H9 (cell line): ENCODE measurements at regions not wholly inside any gene's neighbourhood (a gene's known extent, or its start where the extent isn't known, plus 50 kb on each side); places are given as distances from the start of the nearest gene placed in this dataset.

Experiments used
- DNase-seq: peaks from one replicate; pipeline ENCODE4 v3.0.0-alpha.2; 2017
- H2AFZ ChIP-seq: one replicate; pipeline ENCODE4 v1.6.1; 2013; ENCODE audit warnings: mild to moderate bottlenecking, low read length, control low read depth, moderate library complexity
- H2AK5ac ChIP-seq: 2 replicates; pipeline ENCODE4 v1.6.1; 2013; ENCODE audit warnings: low read length, control low read depth, mixed read lengths; ENCODE audit not compliant: insufficient read length
- H2BK120ac ChIP-seq: one replicate; pipeline ENCODE4 v1.6.1; 2013; ENCODE audit warnings: low read depth, mild to moderate bottlenecking, low read length, control low read depth, inconsistent platforms; ENCODE audit not compliant: poor library complexity, severe bottlenecking
- H2BK12ac ChIP-seq: 2 replicates; pipeline ENCODE4 v1.6.1; 2013; ENCODE audit warnings: low read length, control low read depth, mixed read lengths, low read depth; ENCODE audit not compliant: insufficient read length
- H2BK15ac ChIP-seq: 2 replicates; pipeline ENCODE4 v1.6.1; 2013; ENCODE audit warnings: low read depth, low read length, control low read depth
- H2BK20ac ChIP-seq: one replicate; pipeline ENCODE4 v1.6.1; 2013; ENCODE audit warnings: low read depth, mild to moderate bottlenecking, low read length, control low read depth, inconsistent platforms; ENCODE audit not compliant: poor library complexity, severe bottlenecking
- H2BK5ac ChIP-seq: 2 replicates; pipeline ENCODE4 v1.6.1; 2013; ENCODE audit warnings: low read length, control low read depth, mixed read lengths; ENCODE audit not compliant: insufficient read length
- H3K14ac ChIP-seq: 2 replicates; pipeline ENCODE4 v1.6.1; 2013; ENCODE audit warnings: low read length, control low read depth; ENCODE audit not compliant: insufficient read depth
- H3K18ac ChIP-seq: 2 replicates; pipeline ENCODE4 v1.6.1; 2013; ENCODE audit warnings: low read depth, mild to moderate bottlenecking, mixed read lengths, low read length, control low read depth; ENCODE audit not compliant: insufficient read length
- H3K23ac ChIP-seq: 2 replicates; pipeline ENCODE4 v1.6.1; 2013; ENCODE audit warnings: low read length, control low read depth, mixed read lengths, low read depth; ENCODE audit not compliant: insufficient read length
- H3K23me2 ChIP-seq: 2 replicates; pipeline ENCODE4 v1.6.1; 2013; ENCODE audit warnings: low read depth, mild to moderate bottlenecking, mixed read lengths, low read length, control low read depth; ENCODE audit not compliant: insufficient read length, poor library complexity, severe bottlenecking
- H3K27ac ChIP-seq: 2 replicates; pipeline ENCODE4 v1.5.1; 2013; ENCODE audit warnings: low read length, control low read depth, mixed read lengths, low read depth; ENCODE audit not compliant: insufficient read length
- H3K27me3 ChIP-seq: 2 replicates; pipeline ENCODE4 v1.6.1; 2013; ENCODE audit warnings: low read length, control low read depth, inconsistent platforms; ENCODE audit not compliant: insufficient read depth
- H3K4ac ChIP-seq: 2 replicates; pipeline ENCODE4 v1.6.1; 2013; ENCODE audit warnings: low read depth, mild to moderate bottlenecking, control low read depth, inconsistent platforms, low read length, moderate library complexity
- H3K4me1 ChIP-seq: 2 replicates; pipeline ENCODE4 v1.6.1; 2013; ENCODE audit warnings: low read length, control low read depth, inconsistent platforms; ENCODE audit not compliant: insufficient read depth
- H3K4me2 ChIP-seq: 2 replicates; pipeline ENCODE4 v1.6.1; 2013; ENCODE audit warnings: low read length, control low read depth, mixed read lengths; ENCODE audit not compliant: insufficient read length, insufficient read depth
- H3K56ac ChIP-seq: 2 replicates; pipeline ENCODE4 v1.6.1; 2013; ENCODE audit warnings: low read depth, mild to moderate bottlenecking, mixed read lengths, low read length, control low read depth; ENCODE audit not compliant: insufficient read length
- H3K79me1 ChIP-seq: 2 replicates; pipeline ENCODE4 v1.6.1; 2013; ENCODE audit warnings: low read depth, mild to moderate bottlenecking, moderate library complexity, low read length, control low read depth, inconsistent platforms; ENCODE audit not compliant: insufficient read depth, poor library complexity, severe bottlenecking
- H3K79me2 ChIP-seq: 2 replicates; pipeline ENCODE4 v1.6.1; 2013; ENCODE audit warnings: low read length, control low read depth, inconsistent platforms; ENCODE audit not compliant: insufficient read depth
- H3K9ac ChIP-seq: 2 replicates; pipeline ENCODE4 v1.6.1; 2013; ENCODE audit warnings: low read length, control low read depth, mixed read lengths; ENCODE audit not compliant: insufficient read length; ENCODE audit errors: extremely low read depth
- H3K9me3 ChIP-seq: one replicate; pipeline ENCODE4 v1.6.1; 2013; ENCODE audit warnings: low read depth, low read length, inconsistent platforms; ENCODE audit not compliant: control insufficient read depth
- H3T11ph ChIP-seq: one replicate; pipeline ENCODE4 v1.6.1; 2013; ENCODE audit warnings: mild to moderate bottlenecking, low read length, control low read depth, inconsistent platforms
- H4K20me1 ChIP-seq: one replicate; pipeline ENCODE4 v1.6.1; 2013; ENCODE audit not compliant: control insufficient read depth, insufficient read length, insufficient read depth
- H4K5ac ChIP-seq: 2 replicates; pipeline ENCODE4 v1.6.1; 2013; ENCODE audit warnings: low read depth, mild to moderate bottlenecking, mixed read lengths, low read length, control low read depth; ENCODE audit not compliant: insufficient read length
- H4K8ac ChIP-seq: replicated peaks from 2 replicates; pipeline ENCODE4 v1.6.1; 2013; ENCODE audit warnings: low read length, control low read depth, mixed read lengths, low read depth; ENCODE audit not compliant: insufficient read length
- H4K91ac ChIP-seq: 2 replicates; pipeline ENCODE4 v1.6.1; 2013; ENCODE audit warnings: low read depth, mild to moderate bottlenecking, moderate library complexity, mixed read lengths, low read length, control low read depth; ENCODE audit not compliant: insufficient read length
- H3K27ac Mint-ChIP-seq, 3 experiments: 2 replicates in 2 of 3; 3 replicates in 1 of 3; pipeline ENCODE4 v1.8.0; 2020 to 2021; ENCODE audit warnings: mixed read lengths in 3 of 3, mild to moderate bottlenecking in 1 of 3, moderate library complexity in 1 of 3
- H3K27me3 Mint-ChIP-seq: 2 replicates; pipeline ENCODE4 v1.8.0; 2021; ENCODE audit warnings: low read depth, mild to moderate bottlenecking, moderate library complexity, mixed read lengths
- H3K36me3 Mint-ChIP-seq, 3 experiments: 2 replicates in 2 of 3; 3 replicates in 1 of 3; pipeline ENCODE4 v1.8.0; 2020 to 2021; ENCODE audit warnings: low read depth in 3 of 3, mixed read lengths in 3 of 3; ENCODE audit not compliant: insufficient read depth in 1 of 3
- H3K4me1 Mint-ChIP-seq, 2 experiments: 2 replicates each; pipeline ENCODE4 v1.8.0; 2020; ENCODE audit warnings: mixed read lengths in 2 of 2
- H3K4me3 Mint-ChIP-seq, 2 experiments: 2 replicates in 1 of 2; 3 replicates in 1 of 2; pipeline ENCODE4 v1.8.0; 2020 to 2021; ENCODE audit warnings: mild to moderate bottlenecking in 2 of 2, mixed read lengths in 2 of 2, moderate library complexity in 1 of 2
- H3K9me3 Mint-ChIP-seq, 2 experiments: 2 replicates in 1 of 2; 3 replicates in 1 of 2; pipeline ENCODE4 v1.8.0; 2020; ENCODE audit warnings: mild to moderate bottlenecking in 2 of 2, mixed read lengths in 2 of 2, moderate library complexity in 1 of 2
- WGBS: extraction: QIAGEN DNeasy Blood & Tissue Kit; methylation state at CpG from one replicate; pipeline ENCODE4 v1.1.7; 2013; ENCODE audit warnings: missing lambda C conversion rate, low lambda C conversion rate, mixed read lengths; ENCODE audit not compliant: insufficient read length; ENCODE audit errors: extremely low coverage; 5-methylcytosine and 5-hydroxymethylcytosine counted together
- TF ChIP-seq, protein P1 (sequence below): fragments of 200-600 bp; sonication (generic); conservative IDR thresholded peaks from 3 replicates; pipeline ENCODE4 v1.8.0; 2021; ENCODE audit warnings: antibody characterized with exemption, mild to moderate bottlenecking

DNA sequence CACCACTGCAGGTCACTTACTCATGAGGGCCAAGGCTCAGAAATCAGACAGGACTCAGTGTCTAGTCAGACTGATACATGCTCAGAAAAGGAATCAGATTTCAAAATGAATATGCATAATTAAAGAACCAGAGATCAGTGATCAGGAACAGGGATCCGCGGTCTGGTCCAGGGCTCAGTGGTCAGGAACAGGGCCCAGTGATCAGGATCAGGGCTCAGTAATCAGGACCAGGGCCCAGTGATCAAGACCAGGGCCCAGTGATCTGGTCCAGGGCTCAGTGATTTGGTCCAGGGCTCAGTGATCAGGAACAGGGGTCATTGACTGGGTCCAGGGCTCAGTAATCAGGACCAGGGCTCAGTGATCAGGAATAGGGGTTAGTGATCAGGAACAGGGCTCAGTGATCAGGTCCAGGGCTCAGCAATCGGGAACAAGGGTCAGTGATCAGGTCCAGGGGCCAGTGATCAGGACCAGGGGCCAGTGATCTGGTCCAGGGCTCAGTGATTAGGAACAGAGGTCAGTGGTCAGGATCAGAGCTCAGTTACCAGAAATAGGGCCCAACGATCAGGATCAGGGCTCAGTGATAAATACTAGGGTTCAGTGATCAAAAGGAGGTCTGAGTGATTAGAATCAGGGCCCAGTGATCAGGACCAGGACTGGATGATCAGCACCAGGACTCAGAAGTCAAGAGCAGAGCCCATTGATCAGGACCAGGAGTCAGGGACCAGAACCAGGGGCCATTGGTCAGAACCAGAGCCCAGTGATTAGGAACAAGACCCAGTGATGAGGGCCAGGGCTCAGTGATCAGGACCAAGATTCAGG is 175.3 kb downstream of the TMEM121 start:
- H4K8ac ChIP-seq = no peak overlapping the region
- no peak overlapping the region for H3K9ac ChIP-seq
- no peak overlapping the region for H3K4ac ChIP-seq
- H3K4me1 ChIP-seq = no peaks in the 10 kb centered on the region
- H3K18ac ChIP-seq = no peak overlapping the region
- H3K23ac ChIP-seq = no peak overlapping the region
- no peak for DNase-seq
- H3K27me3 ChIP-seq = no peaks in the 10 kb centered on the region
- no peaks in the 10 kb centered on the region for H3K79me2 ChIP-seq
- no peak overlapping the region for H4K91ac ChIP-seq
- H3K9me3 ChIP-seq = peaks cover 38% of the 10 kb centered on the region
- H2AK5ac ChIP-seq = no peak overlapping the region
- H2BK120ac ChIP-seq = no peak overlapping the region
- no peak overlapping the region for H3K56ac ChIP-seq
- H3K27ac Mint-ChIP-seq = no peak overlapping the region
- no CpG with 5 or more reads among the region's 4 CpGs for WGBS
- H3K14ac ChIP-seq = no peak overlapping the region
- no peak overlapping the region for H3K27ac ChIP-seq
- peaks cover 6% of the 10 kb centered on the region for H3K27me3 Mint-ChIP-seq
- no peak overlapping the region for H2AFZ ChIP-seq
- H3K9me3 Mint-ChIP-seq = peaks cover 55 to 64% of the 10 kb centered on the region in 2 experiments
- H2BK20ac ChIP-seq = no peak overlapping the region
- peaks cover 22 to 33% (median 30%) of the 10 kb centered on the region in 3 experiments; a peak in 6 of 7 replicates for H3K36me3 Mint-ChIP-seq
- no peak overlapping the region for H4K5ac ChIP-seq
- no peaks in the 10 kb centered on the region for H3K4me1 Mint-ChIP-seq
- no peaks in the 10 kb centered on the region for H3K79me1 ChIP-seq
- H4K20me1 ChIP-seq = no peaks in the 10 kb centered on the region
- no peaks in the 10 kb centered on the region for H3K23me2 ChIP-seq
- TF ChIP-seq, protein P1, sequence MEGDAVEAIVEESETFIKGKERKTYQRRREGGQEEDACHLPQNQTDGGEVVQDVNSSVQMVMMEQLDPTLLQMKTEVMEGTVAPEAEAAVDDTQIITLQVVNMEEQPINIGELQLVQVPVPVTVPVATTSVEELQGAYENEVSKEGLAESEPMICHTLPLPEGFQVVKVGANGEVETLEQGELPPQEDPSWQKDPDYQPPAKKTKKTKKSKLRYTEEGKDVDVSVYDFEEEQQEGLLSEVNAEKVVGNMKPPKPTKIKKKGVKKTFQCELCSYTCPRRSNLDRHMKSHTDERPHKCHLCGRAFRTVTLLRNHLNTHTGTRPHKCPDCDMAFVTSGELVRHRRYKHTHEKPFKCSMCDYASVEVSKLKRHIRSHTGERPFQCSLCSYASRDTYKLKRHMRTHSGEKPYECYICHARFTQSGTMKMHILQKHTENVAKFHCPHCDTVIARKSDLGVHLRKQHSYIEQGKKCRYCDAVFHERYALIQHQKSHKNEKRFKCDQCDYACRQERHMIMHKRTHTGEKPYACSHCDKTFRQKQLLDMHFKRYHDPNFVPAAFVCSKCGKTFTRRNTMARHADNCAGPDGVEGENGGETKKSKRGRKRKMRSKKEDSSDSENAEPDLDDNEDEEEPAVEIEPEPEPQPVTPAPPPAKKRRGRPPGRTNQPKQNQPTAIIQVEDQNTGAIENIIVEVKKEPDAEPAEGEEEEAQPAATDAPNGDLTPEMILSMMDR = no peak
- no peak overlapping the region for H2BK12ac ChIP-seq
- H3K4me3 Mint-ChIP-seq = no peak overlapping the region; a peak in 1 of 5 replicates
- no peak overlapping the region for H3T11ph ChIP-seq
- no peak overlapping the region for H2BK15ac ChIP-seq
- H2BK5ac ChIP-seq = no peak overlapping the region
- no peak overlapping the region for H3K4me2 ChIP-seq
